Neural cell (in vitro differentiated cells): ENCODE measurements at regions not wholly inside any gene's neighbourhood (a gene's known extent, or its start where the extent isn't known, plus 50 kb on each side); places are given as distances from the start of the nearest gene placed in this dataset.

Experiments used
- H2AFZ ChIP-seq: fragments of 200-600, 300-800 bp; sonication (generic), shearing (Covaris generic); 2 replicates; pipeline ENCODE4 v1.6.0; 2014; ENCODE audit warnings: low read depth, mild to moderate bottlenecking, antibody characterized with exemption, low read length, moderate library complexity
- H3F3A ChIP-seq: fragments of 200-600 bp; shearing (Covaris generic); 2 replicates; pipeline ENCODE4 v1.6.1; 2016; ENCODE audit warnings: mild to moderate bottlenecking, moderate library complexity, mixed read lengths, antibody characterized with exemption, low read length; ENCODE audit not compliant: insufficient read depth, poor library complexity, severe bottlenecking
- H3K27ac ChIP-seq: fragments of 200-600, 300-800 bp; sonication (generic), shearing (Covaris generic); 2 replicates; pipeline ENCODE4 v1.5.1; 2014; ENCODE audit warnings: mild to moderate bottlenecking, low read length, moderate library complexity
- H3K27me3 ChIP-seq: fragments of 300-800, 200-600 bp; sonication (generic), shearing (Covaris generic); 2 replicates; pipeline ENCODE4 v1.6.0; 2014; ENCODE audit warnings: mild to moderate bottlenecking, low read depth, low read length, moderate library complexity; ENCODE audit not compliant: insufficient read depth
- H3K36me3 ChIP-seq: fragments of 300-800, 200-600 bp; sonication (generic), shearing (Covaris generic); 2 replicates; pipeline ENCODE4 v1.5.1; 2014; ENCODE audit warnings: mild to moderate bottlenecking, antibody characterized with exemption, low read length, moderate library complexity; ENCODE audit not compliant: insufficient read depth
- H3K4me2 ChIP-seq: fragments of 300-800, 200-600 bp; sonication (generic), shearing (Covaris generic); 2 replicates; pipeline ENCODE4 v1.6.0; 2014; ENCODE audit warnings: mild to moderate bottlenecking, low read length
- H3K4me3 ChIP-seq: fragments of 300-800, 200-600 bp; sonication (generic), shearing (Covaris generic); 2 replicates; pipeline ENCODE4 v1.5.1; 2014; ENCODE audit warnings: mild to moderate bottlenecking, low read length, moderate library complexity
- H3K79me2 ChIP-seq: fragments of 200-600 bp; shearing (Covaris generic); replicated peaks from 2 replicates; pipeline ENCODE4 v1.6.0; 2014; ENCODE audit warnings: mild to moderate bottlenecking, low read length, moderate library complexity; ENCODE audit not compliant: insufficient read depth
- H3K9ac ChIP-seq: fragments of 300-800, 200-600 bp; sonication (generic), shearing (Covaris generic); 2 replicates; pipeline ENCODE4 v1.6.1; 2016; ENCODE audit warnings: mild to moderate bottlenecking, low read length, mixed read lengths
- H3K9me2 ChIP-seq: fragments of 200-600 bp; shearing (Covaris generic); 2 replicates; pipeline ENCODE4 v1.6.1; 2016; ENCODE audit warnings: mild to moderate bottlenecking, low read length, mixed read lengths; ENCODE audit not compliant: insufficient read depth
- H3K9me3 ChIP-seq: fragments of 200-600, 300-800 bp; sonication (generic), shearing (Covaris generic); 2 replicates; pipeline ENCODE4 v1.6.1; 2016; ENCODE audit warnings: mild to moderate bottlenecking, mixed run types, low read length, moderate library complexity, mixed read lengths
- H4K20me1 ChIP-seq: fragments of 200-600 bp; shearing (Covaris generic); 2 replicates; pipeline ENCODE4 v1.6.1; 2016; ENCODE audit warnings: mild to moderate bottlenecking, mixed run types; ENCODE audit not compliant: insufficient read depth
- EP300 ChIP-seq: fragments of 450-650 bp; conservative IDR thresholded peaks from 2 replicates; pipeline ENCODE4 v1.6.1; 2014; ENCODE audit warnings: antibody characterized with exemption, mild to moderate bottlenecking, moderate library complexity; ENCODE audit not compliant: poor library complexity, severe bottlenecking
- EZH2 ChIP-seq: fragments of 200-600, 300-800 bp; shearing (Covaris generic), sonication (generic); IDR thresholded peaks from 2 replicates; pipeline ENCODE4 v1.6.1; 2014; ENCODE audit warnings: antibody characterized with exemption, low read length, borderline replicate concordance, mild to moderate bottlenecking; ENCODE audit not compliant: insufficient read depth, poor library complexity, severe bottlenecking
- MXI1 ChIP-seq: fragments of 450-650 bp; conservative IDR thresholded peaks from 2 replicates; pipeline ENCODE4 v1.6.1; 2014; ENCODE audit warnings: antibody characterized with exemption, mild to moderate bottlenecking; ENCODE audit not compliant: poor library complexity, severe bottlenecking
- POLR2AphosphoS5 ChIP-seq: IDR thresholded peaks from 2 replicates; pipeline ENCODE4 v1.6.1; 2012
- RAD21 ChIP-seq: fragments of 450-650 bp; conservative IDR thresholded peaks from 2 replicates; pipeline ENCODE4 v1.6.1; 2014; ENCODE audit warnings: antibody characterized with exemption, mild to moderate bottlenecking, moderate library complexity
- SMC3 ChIP-seq: fragments of 450-650 bp; conservative IDR thresholded peaks from 2 replicates; pipeline ENCODE4 v1.6.1; 2014; ENCODE audit warnings: antibody characterized with exemption, mild to moderate bottlenecking, moderate library complexity; ENCODE audit not compliant: poor library complexity
- TAF1 ChIP-seq: IDR thresholded peaks from 2 replicates; pipeline ENCODE4 v1.6.1; 2012; ENCODE audit warnings: low read depth
- TF ChIP-seq, protein P1 (sequence below): fragments of 450-650 bp; IDR thresholded peaks from 2 replicates; pipeline ENCODE4 v1.5.1; 2014; ENCODE audit warnings: antibody characterized with exemption, mild to moderate bottlenecking, moderate library complexity; ENCODE audit not compliant: poor library complexity, severe bottlenecking
- TF ChIP-seq, protein P2 (sequence below): IDR thresholded peaks from 2 replicates; pipeline ENCODE4 v1.6.1; 2012; ENCODE audit warnings: borderline replicate concordance

DNA sequence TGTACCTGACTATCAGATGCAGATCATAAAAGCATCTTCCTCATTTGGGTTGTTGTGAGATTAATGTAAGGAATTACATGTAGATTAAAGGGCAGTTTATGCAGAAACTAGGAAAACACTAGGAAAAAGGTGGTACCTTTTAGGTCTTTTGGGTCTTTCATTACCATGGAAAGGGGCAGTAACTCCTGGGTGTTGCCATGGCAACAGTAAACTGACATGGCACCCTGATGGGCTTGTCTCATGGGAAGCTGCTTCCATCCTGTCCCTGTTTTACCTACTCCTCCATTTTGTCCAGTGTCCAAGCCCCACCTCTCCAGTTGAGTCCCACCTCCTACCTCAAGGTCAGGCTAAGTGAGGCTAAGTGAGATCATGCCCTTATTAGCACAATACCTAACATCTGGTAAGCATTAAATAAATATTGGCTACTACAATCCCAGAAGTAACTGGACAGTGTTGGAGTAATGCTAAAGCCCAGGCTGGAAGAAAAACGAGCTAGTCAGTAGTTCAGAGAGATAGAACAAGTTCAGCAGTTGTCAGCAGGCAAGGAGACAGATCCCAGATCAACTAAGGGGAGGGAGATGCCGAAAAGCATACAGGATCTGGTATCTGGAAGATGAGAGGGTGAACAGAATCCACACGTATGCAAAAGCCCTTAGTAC, 240.0 kb upstream of the AUTS2 start:
- Histone ChIP-seq H3K27ac (no peak overlapping the region), H3K9ac (no peak overlapping the region), H3K79me2 (no peaks in the 10 kb centered on the region), H3K4me3 (no peak overlapping the region), H3K27me3 (no peaks in the 10 kb centered on the region), H4K20me1 (no peaks in the 10 kb centered on the region), H3K36me3 (no peaks in the 10 kb centered on the region), H3K4me2 (no peak overlapping the region), H2AFZ (no peak overlapping the region), H3K9me2 (no peaks in the 10 kb centered on the region), H3F3A (no peaks in the 10 kb centered on the region), H3K9me3 (no peaks in the 10 kb centered on the region)
- TF ChIP-seq, protein P1, sequence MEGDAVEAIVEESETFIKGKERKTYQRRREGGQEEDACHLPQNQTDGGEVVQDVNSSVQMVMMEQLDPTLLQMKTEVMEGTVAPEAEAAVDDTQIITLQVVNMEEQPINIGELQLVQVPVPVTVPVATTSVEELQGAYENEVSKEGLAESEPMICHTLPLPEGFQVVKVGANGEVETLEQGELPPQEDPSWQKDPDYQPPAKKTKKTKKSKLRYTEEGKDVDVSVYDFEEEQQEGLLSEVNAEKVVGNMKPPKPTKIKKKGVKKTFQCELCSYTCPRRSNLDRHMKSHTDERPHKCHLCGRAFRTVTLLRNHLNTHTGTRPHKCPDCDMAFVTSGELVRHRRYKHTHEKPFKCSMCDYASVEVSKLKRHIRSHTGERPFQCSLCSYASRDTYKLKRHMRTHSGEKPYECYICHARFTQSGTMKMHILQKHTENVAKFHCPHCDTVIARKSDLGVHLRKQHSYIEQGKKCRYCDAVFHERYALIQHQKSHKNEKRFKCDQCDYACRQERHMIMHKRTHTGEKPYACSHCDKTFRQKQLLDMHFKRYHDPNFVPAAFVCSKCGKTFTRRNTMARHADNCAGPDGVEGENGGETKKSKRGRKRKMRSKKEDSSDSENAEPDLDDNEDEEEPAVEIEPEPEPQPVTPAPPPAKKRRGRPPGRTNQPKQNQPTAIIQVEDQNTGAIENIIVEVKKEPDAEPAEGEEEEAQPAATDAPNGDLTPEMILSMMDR, result no peak
- TF ChIP-seq, protein P2, sequence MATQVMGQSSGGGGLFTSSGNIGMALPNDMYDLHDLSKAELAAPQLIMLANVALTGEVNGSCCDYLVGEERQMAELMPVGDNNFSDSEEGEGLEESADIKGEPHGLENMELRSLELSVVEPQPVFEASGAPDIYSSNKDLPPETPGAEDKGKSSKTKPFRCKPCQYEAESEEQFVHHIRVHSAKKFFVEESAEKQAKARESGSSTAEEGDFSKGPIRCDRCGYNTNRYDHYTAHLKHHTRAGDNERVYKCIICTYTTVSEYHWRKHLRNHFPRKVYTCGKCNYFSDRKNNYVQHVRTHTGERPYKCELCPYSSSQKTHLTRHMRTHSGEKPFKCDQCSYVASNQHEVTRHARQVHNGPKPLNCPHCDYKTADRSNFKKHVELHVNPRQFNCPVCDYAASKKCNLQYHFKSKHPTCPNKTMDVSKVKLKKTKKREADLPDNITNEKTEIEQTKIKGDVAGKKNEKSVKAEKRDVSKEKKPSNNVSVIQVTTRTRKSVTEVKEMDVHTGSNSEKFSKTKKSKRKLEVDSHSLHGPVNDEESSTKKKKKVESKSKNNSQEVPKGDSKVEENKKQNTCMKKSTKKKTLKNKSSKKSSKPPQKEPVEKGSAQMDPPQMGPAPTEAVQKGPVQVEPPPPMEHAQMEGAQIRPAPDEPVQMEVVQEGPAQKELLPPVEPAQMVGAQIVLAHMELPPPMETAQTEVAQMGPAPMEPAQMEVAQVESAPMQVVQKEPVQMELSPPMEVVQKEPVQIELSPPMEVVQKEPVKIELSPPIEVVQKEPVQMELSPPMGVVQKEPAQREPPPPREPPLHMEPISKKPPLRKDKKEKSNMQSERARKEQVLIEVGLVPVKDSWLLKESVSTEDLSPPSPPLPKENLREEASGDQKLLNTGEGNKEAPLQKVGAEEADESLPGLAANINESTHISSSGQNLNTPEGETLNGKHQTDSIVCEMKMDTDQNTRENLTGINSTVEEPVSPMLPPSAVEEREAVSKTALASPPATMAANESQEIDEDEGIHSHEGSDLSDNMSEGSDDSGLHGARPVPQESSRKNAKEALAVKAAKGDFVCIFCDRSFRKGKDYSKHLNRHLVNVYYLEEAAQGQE, result no peak
- TF ChIP-seq EZH2 (no peak), TAF1 (no peak), SMC3 (no peak), RAD21 (no peak), POLR2AphosphoS5 (no peak), EP300 (no peak), MXI1 (no peak)

DNA sequence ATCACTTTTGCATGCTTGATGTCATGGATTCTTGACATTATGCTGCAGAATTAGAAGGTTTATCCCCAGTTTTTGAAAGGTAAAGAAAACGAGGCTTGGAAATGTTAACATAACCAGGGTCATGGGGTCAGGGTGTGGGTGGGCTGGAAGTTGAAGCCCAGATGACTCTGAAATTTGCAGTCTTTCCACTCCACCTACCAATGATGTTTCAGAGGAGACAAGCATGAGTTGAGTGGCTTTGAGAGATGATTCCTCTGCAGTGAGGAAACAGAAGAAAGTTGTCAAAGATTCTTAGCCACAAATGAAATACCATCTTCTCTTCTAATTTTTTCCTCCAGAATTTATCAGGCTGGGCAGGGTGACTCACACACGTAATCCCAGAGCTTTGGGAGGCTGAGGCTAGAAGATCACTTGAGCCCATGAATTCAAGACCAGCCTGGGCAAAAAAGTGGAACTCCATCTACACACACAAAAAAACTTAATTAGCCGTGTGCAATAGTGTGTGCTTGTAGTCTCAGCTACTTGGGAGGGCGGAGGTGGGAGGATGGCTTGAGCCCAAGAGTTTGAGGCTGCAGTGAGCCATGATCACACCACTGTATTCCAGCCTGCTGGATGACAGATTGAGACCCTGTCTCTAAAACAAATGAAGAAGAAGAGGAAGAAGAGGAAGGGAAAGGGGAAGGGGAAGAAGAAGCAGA, 239.1 kb upstream of the AUTS2 start:
- TF ChIP-seq TAF1, result no peak
- TF ChIP-seq, protein P1, result no peak
- TF ChIP-seq, protein P2, result no peak
- TF ChIP-seq EP300, result no peak
- TF ChIP-seq EZH2, result no peak
- no peak for TF ChIP-seq SMC3
- TF ChIP-seq POLR2AphosphoS5, result no peak
- no peak for TF ChIP-seq MXI1
- no peaks in the 10 kb centered on the region for H3K79me2 ChIP-seq
- H3K9me2 ChIP-seq, result no peaks in the 10 kb centered on the region
- H3K36me3 ChIP-seq, result no peaks in the 10 kb centered on the region
- H3F3A ChIP-seq, result no peaks in the 10 kb centered on the region
- H3K9me3 ChIP-seq, result no peaks in the 10 kb centered on the region
- no peak overlapping the region for H3K27ac ChIP-seq
- H3K4me3 ChIP-seq, result no peak overlapping the region
- H3K27me3 ChIP-seq, result no peaks in the 10 kb centered on the region
- H4K20me1 ChIP-seq, result no peaks in the 10 kb centered on the region
- no peak overlapping the region for H2AFZ ChIP-seq
- no peak overlapping the region for H3K4me2 ChIP-seq
- H3K9ac ChIP-seq, result no peak overlapping the region
